Retinal pigment epithelial cell (primary cell): ENCODE measurements at regions not wholly inside any gene's neighbourhood (a gene's known extent, or its start where the extent isn't known, plus 50 kb on each side); places are given as distances from the start of the nearest gene placed in this dataset.
"Not testable (repeated sequence)": the region's sequence is repeated elsewhere in the genome, so short reads cannot be mapped to it uniquely, and the experiment has no call there.

Source experiments
- DNase-seq: peaks from one replicate; pipeline ENCODE4 v3.0.0-alpha.2; 2010; ENCODE audit warnings: low read depth
- H3K4me3 ChIP-seq: 2 replicates; pipeline ENCODE4 v1.5.1; 2011; ENCODE audit warnings: mild to moderate bottlenecking, low read length, control low read depth, moderate library complexity
- CTCF ChIP-seq: conservative IDR thresholded peaks from 2 replicates; pipeline ENCODE4 v1.5.1; 2011; ENCODE audit warnings: low read depth, low read length, control low read depth, inconsistent platforms

GRCh38 chr14:89673512-89674225 lies 256.6 kb upstream of the FOXN3 start:
- DNase-seq = peak; percentile 56
- no peak overlapping the region for H3K4me3 ChIP-seq
- no peak for TF ChIP-seq CTCF

GRCh38 chr14:89672636-89673511 lies 255.8 kb upstream of the FOXN3 start:
- H3K4me3 ChIP-seq = no peak overlapping the region
- DNase-seq = peak; percentile 5
- TF ChIP-seq CTCF = no peak

GRCh38 chr14:89669193-89669592 lies 252.2 kb upstream of the FOXN3 start:
- no peak for TF ChIP-seq CTCF
- DNase-seq = no peak
- no peak overlapping the region for H3K4me3 ChIP-seq

GRCh38 chr14:89667983-89668382 lies 250.9 kb upstream of the FOXN3 start:
- DNase-seq = no peak
- no peak for TF ChIP-seq CTCF
- H3K4me3 ChIP-seq = no peak overlapping the region

GRCh38 chr14:89665300-89666081 lies 248.5 kb upstream of the FOXN3 start:
- not testable (repeated sequence) for H3K4me3 ChIP-seq, DNase-seq

GRCh38 chr14:89661392-89661791 lies 244.4 kb upstream of the FOXN3 start:
- no peak for TF ChIP-seq CTCF
- H3K4me3 ChIP-seq = no peak overlapping the region
- no peak for DNase-seq

DNA sequence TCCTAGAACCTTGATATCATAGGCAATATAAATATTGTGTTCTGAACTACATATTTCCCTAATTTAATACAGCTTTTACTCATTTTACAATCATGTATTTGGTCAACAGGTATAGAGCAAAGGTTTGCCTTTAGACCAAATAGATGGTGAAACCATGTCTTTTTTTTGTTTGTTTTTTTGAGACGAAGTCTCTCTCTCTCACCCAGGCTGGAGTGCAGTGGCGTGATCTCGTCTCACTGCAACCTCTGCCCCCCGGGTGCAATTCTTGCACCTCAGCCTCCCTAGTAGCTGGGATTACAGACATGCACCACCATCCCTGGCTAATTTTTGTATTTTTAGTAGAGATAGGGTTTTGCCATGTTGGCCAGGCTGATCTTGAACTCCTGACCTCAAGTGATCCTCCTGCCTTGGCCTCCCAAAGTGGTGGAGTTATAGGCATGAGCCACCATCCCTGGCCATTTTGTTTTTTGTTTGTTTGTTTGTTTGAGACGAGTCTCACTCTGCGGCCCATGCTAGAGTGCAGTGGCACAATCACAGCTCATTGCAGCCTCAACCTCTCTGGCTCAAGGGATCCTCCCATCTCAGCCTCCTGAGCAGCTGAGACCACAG lies 243.7 kb upstream of the FOXN3 start:
- H3K4me3 ChIP-seq, DNase-seq: not testable (repeated sequence)
